ENCODE measurements at regions not wholly inside any gene's neighbourhood (a gene's known extent, or its start where the extent isn't known, plus 50 kb on each side); places are given as distances from the start of the nearest gene placed in this dataset.

DNA sequence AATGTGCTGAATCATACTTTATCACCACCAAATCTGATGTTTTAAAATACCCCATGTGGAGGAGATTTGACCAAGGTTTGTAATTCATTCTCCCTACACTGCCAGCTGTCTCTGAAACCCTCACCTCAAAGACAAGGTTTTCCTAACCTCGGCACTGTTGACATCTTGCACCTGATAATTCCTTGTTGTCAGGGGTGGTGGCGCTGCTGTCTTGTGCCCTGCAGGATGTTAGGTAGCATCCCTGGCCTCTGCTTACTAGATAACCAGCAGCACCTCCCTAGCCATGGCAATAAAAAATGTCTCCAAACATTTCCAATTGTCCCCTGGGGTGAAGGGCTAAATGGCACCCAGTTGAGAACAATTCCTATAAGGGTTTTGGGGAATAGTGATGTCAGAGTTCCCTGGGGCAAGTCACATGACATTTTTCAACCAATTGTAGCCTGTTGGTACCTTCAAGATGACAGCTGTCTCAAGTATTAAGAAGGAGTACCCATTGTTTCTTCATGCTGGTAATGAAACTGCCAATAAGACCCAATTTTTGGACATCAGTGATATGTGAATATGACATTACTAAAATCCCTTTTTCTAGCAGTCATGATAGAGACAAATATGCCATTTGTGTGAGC, 160.6 kb upstream of the PLCXD3 start:
- no peak for DNase-seq
- no peak for TF ChIP-seq GATA1 (IDR thresholded peaks at IDR 0.05; ENCODE audit: low read depth, low read length)
- no peak for TF ChIP-seq POLR2A (IDR thresholded peaks at IDR 0.05; ENCODE audit: low read length)

DNA sequence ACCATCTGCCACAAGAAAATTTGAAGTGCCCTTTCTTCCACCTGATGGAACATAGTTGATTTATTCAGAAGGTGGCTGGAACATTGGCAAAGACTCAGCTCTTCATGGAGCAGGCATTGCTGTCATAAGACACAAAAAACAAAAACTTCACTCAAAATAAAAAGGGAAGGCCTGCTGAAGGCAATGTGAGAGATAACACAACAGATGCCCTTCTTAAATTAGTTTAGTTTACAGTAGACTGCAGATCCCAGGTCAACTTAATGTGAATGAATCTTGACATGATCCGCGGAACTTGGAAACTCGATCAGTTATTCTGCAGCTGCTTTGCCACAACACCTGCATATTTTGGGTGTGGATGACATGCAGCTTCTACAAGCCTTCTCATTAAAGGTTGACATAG, 159.8 kb upstream of the PLCXD3 start:
- DNase-seq, result no peak
- TF ChIP-seq GATA1 (IDR thresholded peaks at IDR 0.05; ENCODE audit: low read depth, low read length) (no peak), POLR2A (IDR thresholded peaks at IDR 0.05; ENCODE audit: low read length) (no peak)

DNA sequence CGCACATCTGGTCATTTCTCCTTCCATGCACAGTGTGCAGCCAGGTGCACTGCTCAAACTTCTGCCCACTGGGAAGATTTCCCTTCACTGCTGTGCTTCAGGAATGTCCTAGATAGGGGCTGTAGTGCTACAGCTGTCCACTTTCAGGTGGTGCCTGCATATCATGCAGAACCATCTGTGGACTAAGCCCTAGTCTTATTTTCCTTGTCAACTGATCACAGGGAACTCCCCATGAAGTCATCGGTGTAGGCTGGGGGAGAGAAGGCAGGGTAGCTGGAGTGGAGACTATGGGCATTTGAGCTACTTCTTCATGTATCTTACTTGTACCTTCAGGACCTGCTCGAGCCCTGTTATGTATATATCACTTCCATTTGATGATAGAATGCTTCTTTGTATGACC, 150.9 kb upstream of the PLCXD3 start:
- no peak for TF ChIP-seq GATA1 (IDR thresholded peaks at IDR 0.05; ENCODE audit: low read depth, low read length)
- TF ChIP-seq POLR2A (IDR thresholded peaks at IDR 0.05; ENCODE audit: low read length), result no peak

DNA sequence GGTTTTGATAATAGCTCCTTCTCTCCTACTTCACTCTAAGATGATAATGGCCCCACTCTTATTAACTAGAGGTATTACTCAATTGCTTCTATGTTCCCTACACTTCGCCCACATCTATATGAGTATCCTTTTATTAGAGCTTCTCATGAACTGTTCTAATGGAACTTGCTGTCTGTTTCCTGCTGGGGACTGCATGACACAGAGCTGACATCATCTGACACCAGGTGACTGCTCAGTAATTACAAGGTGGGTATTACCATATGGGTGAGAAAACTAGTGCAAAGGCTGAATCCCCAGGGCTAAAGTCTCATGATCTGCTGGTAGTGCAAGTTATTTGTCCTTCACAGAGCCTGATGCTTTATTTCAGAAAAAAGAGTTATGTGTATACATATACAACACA, 146.2 kb upstream of the PLCXD3 start:
- TF ChIP-seq POLR2A (IDR thresholded peaks at IDR 0.05; ENCODE audit: low read length) (no peak), GATA1 (IDR thresholded peaks at IDR 0.05; ENCODE audit: low read depth, low read length) (no peak)
- no peak for DNase-seq

More for the DNA sequence above, 150.9 kb upstream of the PLCXD3 start:
- no peak for DNase-seq

DNA sequence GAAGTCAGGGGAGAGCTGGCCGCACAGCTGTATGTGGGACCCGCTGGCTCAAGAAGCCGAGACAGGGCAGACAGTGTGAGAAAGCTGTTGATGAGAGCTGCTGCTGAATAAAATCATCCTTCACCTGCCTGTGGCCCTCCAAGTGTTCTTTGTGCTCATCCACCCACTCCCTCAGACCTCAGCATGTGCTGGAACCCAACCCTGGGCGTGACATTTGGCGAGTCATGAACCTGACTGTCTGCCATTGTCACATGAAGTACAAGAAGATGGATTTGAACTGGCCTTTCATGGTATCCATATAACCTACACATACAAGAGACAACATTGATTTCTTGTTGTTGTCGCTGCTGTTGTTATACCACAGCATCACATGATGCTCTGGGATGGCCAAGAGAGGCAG, 139.7 kb upstream of the PLCXD3 start:
- TF ChIP-seq POLR2A (IDR thresholded peaks at IDR 0.05; ENCODE audit: low read length) (no peak), GATA1 (IDR thresholded peaks at IDR 0.05; ENCODE audit: low read depth, low read length) (no peak)
- no peak for DNase-seq

DNA sequence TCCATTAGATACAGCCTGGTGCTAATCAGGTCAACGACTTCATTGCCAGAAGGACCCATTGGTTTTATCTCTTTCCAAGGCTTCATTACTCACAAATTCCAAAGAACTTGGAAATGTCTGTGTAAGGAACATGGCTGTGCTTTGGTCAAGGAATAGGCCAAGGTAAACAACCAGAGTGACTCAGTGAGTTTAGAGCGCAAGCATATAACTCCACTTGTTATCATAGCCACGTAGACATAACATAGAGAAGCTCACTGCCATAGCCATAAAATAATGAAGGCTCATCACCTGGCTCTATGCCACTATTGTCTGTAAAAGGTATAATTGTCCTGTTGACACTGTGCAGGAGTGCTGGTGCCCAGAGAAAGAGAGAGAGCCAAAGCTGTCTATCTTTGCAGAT, 139.3 kb upstream of the PLCXD3 start:
- TF ChIP-seq POLR2A (IDR thresholded peaks at IDR 0.05; ENCODE audit: low read length) (no peak), GATA1 (IDR thresholded peaks at IDR 0.05; ENCODE audit: low read depth, low read length) (no peak)

DNA sequence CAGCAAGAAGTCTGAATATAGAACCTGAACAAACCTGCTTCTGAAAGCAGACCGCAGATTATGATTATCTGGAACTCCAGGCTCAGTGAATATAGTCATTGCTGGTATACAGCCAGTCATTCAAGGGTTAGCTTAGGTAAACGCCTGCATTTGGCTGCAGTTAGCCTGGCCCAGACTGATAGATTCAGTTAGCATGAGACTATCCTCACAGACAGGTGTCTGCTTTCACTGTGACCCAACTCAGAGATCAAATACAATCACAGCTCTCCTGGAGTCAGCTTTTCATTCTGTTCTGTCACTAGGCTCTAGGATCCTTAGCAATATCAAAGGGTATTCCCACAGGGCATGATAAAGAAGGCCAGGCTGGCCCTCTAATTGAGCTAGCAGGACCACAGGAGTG, 138.6 kb upstream of the PLCXD3 start:
- no peak for DNase-seq
- TF ChIP-seq GATA1 (IDR thresholded peaks at IDR 0.05; ENCODE audit: low read depth, low read length), result no peak
- TF ChIP-seq POLR2A (IDR thresholded peaks at IDR 0.05; ENCODE audit: low read length), result no peak

More for the DNA sequence above, 139.3 kb upstream of the PLCXD3 start:
- DNase-seq, result no peak

DNA sequence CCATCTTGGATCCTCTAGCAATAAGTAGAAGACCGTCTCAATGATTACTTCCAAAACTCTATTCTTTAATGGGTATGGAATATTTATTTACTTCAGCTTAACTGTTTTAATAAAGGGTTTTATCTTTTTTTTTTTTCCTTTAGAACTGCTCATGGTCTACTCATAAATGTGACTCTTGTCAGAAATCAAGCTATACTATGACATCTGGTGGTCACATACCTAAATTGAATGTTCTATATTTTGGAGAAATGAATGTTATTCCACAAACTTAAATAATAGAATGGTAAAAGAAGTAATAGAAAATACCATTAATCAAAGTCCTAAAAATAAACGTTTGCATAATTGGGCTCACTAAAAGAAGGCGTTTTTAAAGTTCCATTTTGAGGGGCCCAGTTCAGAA, 131.2 kb upstream of the PLCXD3 start:
- TF ChIP-seq POLR2A (IDR thresholded peaks at IDR 0.05; ENCODE audit: low read length) (no peak), GATA1 (IDR thresholded peaks at IDR 0.05; ENCODE audit: low read depth, low read length) (no peak)
- DNase-seq, result no peak

DNA sequence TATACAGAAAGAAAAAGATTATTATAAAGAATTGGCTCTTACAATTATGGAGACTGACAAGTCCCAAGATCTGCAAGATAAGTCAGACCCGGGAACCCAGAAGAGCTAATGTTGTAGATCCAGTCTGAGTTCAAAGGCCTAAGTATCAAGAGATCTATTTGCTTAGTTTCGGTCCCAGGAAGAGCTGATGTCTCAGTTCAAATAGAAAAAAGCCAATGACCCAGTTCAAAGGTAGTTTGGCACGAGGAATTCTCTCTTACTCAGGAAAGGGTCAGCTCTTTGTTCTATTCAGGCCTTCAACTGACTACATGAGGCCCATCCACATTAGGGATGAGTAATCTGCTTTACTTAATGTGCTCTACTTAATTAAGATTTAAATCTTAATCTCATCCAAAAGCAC, 128.3 kb upstream of the PLCXD3 start:
- TF ChIP-seq GATA1 (IDR thresholded peaks at IDR 0.05; ENCODE audit: low read depth, low read length) (no peak), POLR2A (IDR thresholded peaks at IDR 0.05; ENCODE audit: low read length) (no peak)
- DNase-seq, result no peak

DNA sequence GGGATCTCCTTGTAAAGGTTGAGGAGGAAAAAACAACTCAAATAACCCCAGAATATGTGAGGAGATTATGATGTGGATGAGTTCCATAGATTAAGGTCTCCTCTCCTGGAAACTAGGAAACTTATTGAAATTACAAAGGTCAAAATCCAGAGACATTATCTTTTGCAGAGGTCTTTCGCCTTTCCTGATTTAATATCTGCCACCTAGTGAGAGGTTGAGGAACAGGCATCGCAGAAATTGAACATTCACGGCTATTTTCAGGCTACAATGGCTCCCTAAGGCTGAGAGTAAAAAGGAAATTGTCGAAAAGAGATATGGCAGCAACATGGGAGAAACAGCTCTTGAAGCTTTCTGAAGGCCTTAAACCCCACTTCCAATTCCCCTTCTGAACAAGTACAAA, 127.5 kb upstream of the PLCXD3 start:
- TF ChIP-seq POLR2A (IDR thresholded peaks at IDR 0.05; ENCODE audit: low read length) (no peak), GATA1 (IDR thresholded peaks at IDR 0.05; ENCODE audit: low read depth, low read length) (no peak)
- no peak for DNase-seq

DNA sequence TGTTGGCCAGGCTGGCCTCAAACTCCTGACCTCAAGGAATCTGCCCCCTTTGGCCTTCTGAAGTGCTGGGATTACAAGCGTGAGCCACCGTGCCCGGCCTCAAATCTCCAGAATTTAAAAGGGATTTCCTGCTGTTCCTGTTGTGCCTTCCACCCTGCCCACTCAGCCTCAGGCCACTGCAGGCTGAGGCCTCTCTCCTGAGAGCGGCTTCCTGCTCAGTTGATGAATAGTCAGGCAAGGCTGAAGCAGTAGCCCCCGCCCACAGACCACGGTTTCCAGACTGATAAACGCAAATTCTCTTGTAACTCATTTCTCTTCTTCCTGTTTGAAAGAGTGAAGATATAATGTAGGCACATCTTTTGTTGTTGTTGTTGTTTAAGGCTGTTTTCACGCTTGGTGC, 127.0 kb upstream of the PLCXD3 start:
- no peak for DNase-seq
- TF ChIP-seq POLR2A (IDR thresholded peaks at IDR 0.05; ENCODE audit: low read length), result no peak

DNA sequence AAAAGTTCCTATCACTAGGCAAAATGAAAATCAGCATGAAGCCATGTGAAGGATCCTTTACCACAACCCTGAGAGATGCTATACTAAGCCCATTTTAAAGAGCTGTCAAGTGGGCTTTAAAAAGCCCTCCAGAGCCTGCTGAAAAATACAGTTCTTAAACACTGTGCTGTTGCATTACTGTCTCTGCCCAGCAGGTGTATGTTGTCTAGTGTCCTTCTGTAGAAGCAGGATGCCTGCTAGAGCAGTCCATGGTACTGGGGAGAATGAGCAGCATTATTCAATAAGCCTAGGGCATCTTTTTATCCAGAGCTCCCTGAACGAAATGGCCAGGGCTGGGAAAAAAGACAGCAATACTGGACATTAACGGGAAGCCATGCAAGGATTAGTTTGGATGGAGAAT, 126.2 kb upstream of the PLCXD3 start:
- DNase-seq, result peak in 1 of 2 experiments; percentile 10
- TF ChIP-seq GATA1 (IDR thresholded peaks at IDR 0.05; ENCODE audit: low read depth, low read length) (no peak), POLR2A (IDR thresholded peaks at IDR 0.05; ENCODE audit: low read length) (no peak)

DNA sequence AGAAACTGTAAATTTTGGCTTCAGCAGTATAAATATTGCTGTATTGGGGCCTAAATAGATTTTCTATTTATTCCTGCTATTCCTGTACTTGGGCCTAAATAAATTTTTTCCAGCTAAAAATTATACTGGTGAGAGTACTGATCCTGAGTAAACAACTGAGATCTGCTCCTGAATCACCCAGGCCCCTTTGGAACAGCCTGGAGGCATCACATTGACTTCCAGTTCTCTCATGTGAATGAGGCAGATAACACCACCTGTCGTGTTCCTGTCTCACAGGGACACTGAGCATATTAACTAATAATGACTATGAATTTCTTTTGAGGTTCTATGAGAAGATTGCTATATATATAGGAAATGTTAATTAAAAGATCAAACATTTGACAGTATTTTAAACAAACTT, 119.5 kb upstream of the PLCXD3 start:
- no peak for TF ChIP-seq POLR2A (IDR thresholded peaks at IDR 0.05; ENCODE audit: low read length)
- no peak for TF ChIP-seq GATA1 (IDR thresholded peaks at IDR 0.05; ENCODE audit: low read depth, low read length)
- DNase-seq, result no peak

DNA sequence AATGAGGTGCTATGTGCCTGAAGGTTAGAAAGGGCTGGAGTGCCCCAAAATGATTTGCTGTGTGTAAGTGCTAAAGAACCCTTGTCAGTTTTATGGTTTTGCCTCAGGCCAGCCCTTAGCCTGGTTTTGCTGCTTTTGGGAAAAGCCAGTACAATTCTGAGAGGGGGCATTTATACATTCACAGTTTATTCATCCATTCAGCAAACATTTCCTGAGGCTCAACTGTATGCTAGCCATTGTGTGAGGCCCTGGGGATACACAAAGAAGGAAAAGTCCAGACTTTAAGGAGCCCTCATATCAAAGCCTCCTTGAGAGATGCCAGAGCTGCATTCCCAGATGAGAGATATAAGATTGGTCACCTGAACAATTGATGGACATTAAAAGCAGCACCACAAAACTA, 115.2 kb upstream of the PLCXD3 start:
- TF ChIP-seq POLR2A (IDR thresholded peaks at IDR 0.05; ENCODE audit: low read length), result no peak
- TF ChIP-seq GATA1 (IDR thresholded peaks at IDR 0.05; ENCODE audit: low read depth, low read length), result no peak
- DNase-seq, result no peak

DNA sequence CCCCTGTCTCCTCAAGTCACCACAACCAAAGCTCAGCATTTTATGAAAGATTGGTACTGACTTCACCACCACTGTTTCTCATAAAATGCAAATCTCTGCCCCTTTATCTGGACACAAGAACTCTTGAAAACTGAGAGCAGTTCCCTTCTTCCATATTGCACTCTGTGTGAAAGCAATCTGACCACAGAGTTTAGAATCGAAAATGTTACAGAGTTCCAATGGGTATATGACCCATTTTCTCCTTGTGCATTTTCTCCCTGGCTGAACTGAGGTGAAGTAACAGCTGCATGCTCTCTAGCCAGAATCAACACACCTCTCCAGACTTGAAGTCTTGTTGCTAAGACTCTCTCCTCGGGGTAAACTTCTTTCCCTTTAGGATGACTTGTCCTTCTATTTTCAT, 111.0 kb upstream of the PLCXD3 start:
- no peak for DNase-seq
- TF ChIP-seq POLR2A (IDR thresholded peaks at IDR 0.05; ENCODE audit: low read length) (no peak), GATA1 (IDR thresholded peaks at IDR 0.05; ENCODE audit: low read depth, low read length) (no peak)
